ENCODE measurements at regions not wholly inside any gene's neighbourhood (a gene's known extent, or its start where the extent isn't known, plus 50 kb on each side); places are given as distances from the start of the nearest gene placed in this dataset.

- FAIRE-seq = no peak
These were observed 205.9 kb downstream of the IKZF2 start for GRCh38 chr2:212945526-212945925.

GRCh38 chr2:212943351-212943750 lies 208.1 kb downstream of the IKZF2 start:
- TF ChIP-seq CTCF (IDR thresholded peaks at IDR 0.05; ENCODE audit: insufficient read depth, low read length, severe bottlenecking) = no peak
- DNase-seq (ENCODE audit: low read depth) (no peak), FAIRE-seq (no peak)

More at GRCh38 chr2:212945526-212945925, 205.9 kb downstream of the IKZF2 start:
- no peak for TF ChIP-seq CTCF (IDR thresholded peaks at IDR 0.05; ENCODE audit: insufficient read depth, low read length, severe bottlenecking)
- Histone ChIP-seq H3K4me3 (ENCODE audit: low read depth, low read length) (no peak overlapping the region), H3K27me3 (ENCODE audit: control insufficient read depth, insufficient read depth, low read length) (no peaks in the 10 kb centered on the region), H3K36me3 (ENCODE audit: control insufficient read depth, insufficient read depth, low read length) (no peaks in the 10 kb centered on the region)
- DNase-seq (ENCODE audit: low read depth) = no peak

GRCh38 chr2:212941361-212941760 lies 210.1 kb downstream of the IKZF2 start:
- FAIRE-seq (no peak), DNase-seq (ENCODE audit: low read depth) (no peak)
- Histone ChIP-seq H3K4me3 (ENCODE audit: low read depth, low read length) (no peak overlapping the region), H3K27me3 (ENCODE audit: control insufficient read depth, insufficient read depth, low read length) (no peaks in the 10 kb centered on the region), H3K36me3 (ENCODE audit: control insufficient read depth, insufficient read depth, low read length) (no peaks in the 10 kb centered on the region)
- TF ChIP-seq CTCF (IDR thresholded peaks at IDR 0.05; ENCODE audit: insufficient read depth, low read length, severe bottlenecking) = no peak

More at GRCh38 chr2:212943351-212943750, 208.1 kb downstream of the IKZF2 start:
- Histone ChIP-seq H3K27me3 (ENCODE audit: control insufficient read depth, insufficient read depth, low read length) (no peaks in the 10 kb centered on the region), H3K4me3 (ENCODE audit: low read depth, low read length) (no peak overlapping the region), H3K36me3 (ENCODE audit: control insufficient read depth, insufficient read depth, low read length) (no peaks in the 10 kb centered on the region)

DNA sequence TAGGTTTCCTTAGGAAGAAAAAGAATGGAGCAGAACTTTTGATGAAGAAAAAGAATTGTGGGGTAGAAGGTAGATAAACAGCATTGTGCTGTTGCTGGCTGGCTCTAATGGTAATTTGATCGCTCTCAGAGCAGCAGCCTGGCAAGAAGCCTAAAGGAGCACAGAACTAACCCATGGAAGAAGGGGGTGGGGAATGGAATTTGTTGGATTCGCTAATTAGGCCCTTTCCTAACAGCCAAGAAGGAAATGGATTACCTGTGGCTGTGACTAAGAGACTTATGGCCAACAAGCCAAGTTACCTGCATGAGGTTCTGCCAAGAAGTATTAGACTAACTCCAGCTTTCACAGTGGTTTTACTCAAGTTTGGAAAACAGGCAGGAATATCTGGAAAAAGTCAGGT lies 210.6 kb downstream of the IKZF2 start:
- peak; percentile 93 for FAIRE-seq
- peak; percentile 98 for DNase-seq (ENCODE audit: low read depth)
- Histone ChIP-seq H3K27me3 (ENCODE audit: control insufficient read depth, insufficient read depth, low read length) (no peaks in the 10 kb centered on the region), H3K4me3 (ENCODE audit: low read depth, low read length) (no peak overlapping the region), H3K36me3 (ENCODE audit: control insufficient read depth, insufficient read depth, low read length) (no peaks in the 10 kb centered on the region)
- no peak for TF ChIP-seq CTCF (IDR thresholded peaks at IDR 0.05; ENCODE audit: insufficient read depth, low read length, severe bottlenecking)

DNA sequence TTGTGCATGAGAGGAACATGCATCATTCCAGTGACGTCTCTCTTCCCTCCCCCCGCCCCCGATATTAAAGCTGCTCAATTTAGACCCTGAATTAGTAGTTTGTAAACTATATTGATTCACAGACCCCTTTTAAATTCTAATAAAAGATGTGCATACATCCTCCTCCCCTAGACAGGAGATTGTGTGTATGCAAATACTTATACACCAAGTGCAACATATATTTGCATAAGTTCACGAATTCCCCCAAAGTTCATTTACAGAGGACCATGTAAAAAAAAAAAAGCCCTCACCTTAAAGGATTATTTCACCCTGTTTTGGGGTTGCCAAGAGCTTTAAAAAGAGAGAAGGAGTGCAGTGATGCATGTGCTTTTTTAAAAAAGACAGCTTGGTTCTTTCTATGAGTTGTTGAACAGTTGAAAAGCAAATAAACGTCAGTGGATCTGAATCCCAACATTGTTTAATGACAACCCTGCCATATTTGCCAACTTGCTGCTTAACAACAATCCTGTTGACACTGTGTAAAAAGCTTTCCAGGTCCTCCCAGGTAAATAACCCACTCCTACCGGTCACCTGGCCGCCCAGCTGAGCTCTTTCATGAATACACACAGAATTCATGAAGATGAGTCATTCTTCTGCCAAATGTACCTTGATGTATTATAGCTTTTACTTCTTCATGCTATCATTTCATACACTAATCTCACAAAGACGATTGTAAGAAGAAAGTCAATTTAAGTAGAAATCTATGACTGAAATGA lies 211.5 kb downstream of the IKZF2 start:
- Histone ChIP-seq H3K36me3 (ENCODE audit: control insufficient read depth, insufficient read depth, low read length) (no peaks in the 10 kb centered on the region), H3K27me3 (ENCODE audit: control insufficient read depth, insufficient read depth, low read length) (no peaks in the 10 kb centered on the region), H3K4me3 (ENCODE audit: low read depth, low read length) (no peak overlapping the region)
- no peak for FAIRE-seq
- TF ChIP-seq CTCF (IDR thresholded peaks at IDR 0.05; ENCODE audit: insufficient read depth, low read length, severe bottlenecking) = no peak
- peak; percentile 83 for DNase-seq (ENCODE audit: low read depth)

Measured in bronchial epithelial cell (primary cell).